SK-N-SH treated with all-trans-retinoic acid at 6 μM for 48 hours (cell line): ENCODE measurements at regions not wholly inside any gene's neighbourhood (a gene's known extent, or its start where the extent isn't known, plus 50 kb on each side); places are given as distances from the start of the nearest gene placed in this dataset.

Source experiments
- ARNTL ChIP-seq: fragments of 450-650 bp; formaldehyde crosslinking; IDR thresholded peaks from 2 replicates; pipeline ENCODE4 v1.5.0; 2020; ENCODE audit warnings: low read depth, mild to moderate bottlenecking, moderate library complexity, borderline replicate concordance
- BACH2 ChIP-seq: fragments of 250-450 bp; sonication (Bioruptor Pico); IDR thresholded peaks from 2 replicates; pipeline ENCODE4 v1.9.0; 2021; ENCODE audit warnings: mild to moderate bottlenecking, borderline replicate concordance
- CREB5 ChIP-seq: fragments of 250-450 bp; sonication (Bioruptor Pico); IDR thresholded peaks from 2 replicates; pipeline ENCODE4 v1.5.1; 2020; ENCODE audit warnings: low read depth, mild to moderate bottlenecking, moderate library complexity
- CSDC2 ChIP-seq: fragments of 250-450 bp; sonication (Bioruptor Pico); IDR thresholded peaks from 2 replicates; pipeline ENCODE4 v1.5.0; 2020; ENCODE audit warnings: mild to moderate bottlenecking, moderate library complexity
- GLIS3 ChIP-seq: fragments of 250-450 bp; sonication (Bioruptor Pico); IDR thresholded peaks from 2 replicates; pipeline ENCODE4 v1.5.0; 2020; ENCODE audit warnings: mild to moderate bottlenecking, moderate library complexity
- ISL1 ChIP-seq: fragments of 250-450 bp; sonication (Bioruptor Pico); IDR thresholded peaks from 2 replicates; pipeline ENCODE4 v2.1.2; 2022; ENCODE audit warnings: mild to moderate bottlenecking, moderate library complexity
- PATZ1 ChIP-seq: fragments of 250-450 bp; sonication (Bioruptor Pico); IDR thresholded peaks from 2 replicates; pipeline ENCODE4 v1.8.0; 2020; ENCODE audit warnings: mild to moderate bottlenecking, moderate library complexity, borderline replicate concordance
- PPARA ChIP-seq: fragments of 250-450 bp; sonication (Bioruptor Pico); IDR thresholded peaks from 2 replicates; pipeline ENCODE4 v1.5.0; 2020; ENCODE audit warnings: mild to moderate bottlenecking, borderline replicate concordance
- RARB ChIP-seq: fragments of 250-450 bp; sonication (Bioruptor Pico); IDR thresholded peaks from 2 replicates; pipeline ENCODE4 v1.8.0; 2021; ENCODE audit warnings: mild to moderate bottlenecking, moderate library complexity
- TCF4 ChIP-seq: fragments of 250-450 bp; sonication (Bioruptor Pico); IDR thresholded peaks from 2 replicates; pipeline ENCODE4 v1.8.0; 2021; ENCODE audit warnings: mild to moderate bottlenecking, moderate library complexity, borderline replicate concordance
- TOX ChIP-seq: fragments of 250-450 bp; sonication (Bioruptor Pico); IDR thresholded peaks from 2 replicates; pipeline ENCODE4 v1.8.0; 2021; ENCODE audit warnings: mild to moderate bottlenecking, moderate library complexity, borderline replicate concordance
- ZC3H10 ChIP-seq: fragments of 250-450 bp; sonication (Bioruptor Pico); IDR thresholded peaks from 2 replicates; pipeline ENCODE4 v1.5.1; 2021; ENCODE audit warnings: mild to moderate bottlenecking, moderate library complexity
- ZFP30 ChIP-seq: fragments of 450-650 bp; formaldehyde crosslinking; IDR thresholded peaks from 2 replicates; pipeline ENCODE4 v1.5.0; 2022; ENCODE audit warnings: mild to moderate bottlenecking, moderate library complexity

- TF ChIP-seq ARNTL (CRISPR knock-in tag), result no peak
- no peak for TF ChIP-seq TOX (CRISPR knock-in tag)
- no peak for TF ChIP-seq TCF4 (CRISPR knock-in tag)
- TF ChIP-seq ZFP30 (CRISPR knock-in tag), result no peak
- no peak for TF ChIP-seq PATZ1 (CRISPR knock-in tag)
- no peak for TF ChIP-seq ISL1
- TF ChIP-seq PPARA (CRISPR knock-in tag), result no peak
- TF ChIP-seq CREB5 (CRISPR knock-in tag), result no peak
- no peak for TF ChIP-seq ZC3H10 (CRISPR knock-in tag)
- no peak for TF ChIP-seq GLIS3
- no peak for TF ChIP-seq RARB (CRISPR knock-in tag)
- TF ChIP-seq BACH2 (CRISPR knock-in tag), result no peak
- no peak for TF ChIP-seq CSDC2
Observed at GRCh38 chr12:58250077-58250476, 308.7 kb downstream of the ATP23 start.
